GM21786 (cell line): ENCODE measurements at regions not wholly inside any gene's neighbourhood (a gene's known extent, or its start where the extent isn't known, plus 50 kb on each side); places are given as distances from the start of the nearest gene placed in this dataset.
"Not testable (repeated sequence)": the region's sequence is repeated elsewhere in the genome, so short reads cannot be mapped to it uniquely, and the experiment has no call there.

ENCODE experiments used
- ATAC-seq: cut with Tn5 transposase; IDR thresholded peaks from one replicate; pipeline ENCODE4 v1.9.1; 2021; ENCODE audit not compliant: unreplicated experiment

- ATAC-seq, result not testable (repeated sequence)
These were observed 344.7 kb upstream of the CLEC14A start for GRCh38 chr14:38600572-38600971.

- no peak for ATAC-seq
These were observed 337.6 kb upstream of the CLEC14A start for GRCh38 chr14:38593476-38593875.

- ATAC-seq, result no peak
These were observed 337.0 kb upstream of the CLEC14A start for GRCh38 chr14:38592764-38593442.

- ATAC-seq, result no peak
These were observed 334.0 kb upstream of the CLEC14A start for GRCh38 chr14:38589747-38590350.

GRCh38 chr14:38583471-38583870, 327.6 kb upstream of the CLEC14A start:
- ATAC-seq, result no peak

- no peak for ATAC-seq
These were observed 322.4 kb upstream of the CLEC14A start for GRCh38 chr14:38578278-38578681.

- no peak for ATAC-seq
These were observed 311.8 kb upstream of the CLEC14A start for GRCh38 chr14:38567703-38568102.

GRCh38 chr14:38561657-38562056, 305.8 kb upstream of the CLEC14A start:
- ATAC-seq, result no peak

- ATAC-seq, result no peak
These were observed 303.8 kb upstream of the CLEC14A start for GRCh38 chr14:38559711-38560110.

- ATAC-seq, result not testable (repeated sequence)
These were observed 301.5 kb upstream of the CLEC14A start for GRCh38 chr14:38557391-38557790.

- no peak for ATAC-seq
These were observed 300.4 kb upstream of the CLEC14A start for GRCh38 chr14:38556252-38556651.

GRCh38 chr14:38554026-38554425, 298.1 kb upstream of the CLEC14A start:
- no peak for ATAC-seq

- ATAC-seq, result no peak
These were observed 297.7 kb upstream of the CLEC14A start for GRCh38 chr14:38553586-38553985.

- ATAC-seq, result no peak
These were observed 293.7 kb upstream of the CLEC14A start for GRCh38 chr14:38549564-38549963.

- ATAC-seq, result no peak
These were observed 292.1 kb upstream of the CLEC14A start for GRCh38 chr14:38547961-38548490.

- no peak for ATAC-seq
These were observed 291.1 kb upstream of the CLEC14A start for GRCh38 chr14:38546932-38547551.

GRCh38 chr14:38544776-38545175, 288.9 kb upstream of the CLEC14A start:
- ATAC-seq, result no peak

GRCh38 chr14:38543851-38544250, 288.0 kb upstream of the CLEC14A start:
- not testable (repeated sequence) for ATAC-seq

- ATAC-seq, result not testable (repeated sequence)
These were observed 282.2 kb upstream of the CLEC14A start for GRCh38 chr14:38538053-38538452.

GRCh38 chr14:38536376-38537038, 280.6 kb upstream of the CLEC14A start:
- no peak for ATAC-seq

- no peak for ATAC-seq
These were observed 272.7 kb upstream of the CLEC14A start for GRCh38 chr14:38528582-38528981.

- ATAC-seq, result no peak
These were observed 271.6 kb upstream of the CLEC14A start for GRCh38 chr14:38527502-38527878.
